MM.1S (cell line): ENCODE measurements at regions not wholly inside any gene's neighbourhood (a gene's known extent, or its start where the extent isn't known, plus 50 kb on each side); places are given as distances from the start of the nearest gene placed in this dataset.

Source experiments
- DNase-seq: peaks from one replicate; pipeline ENCODE4 v3.0.0-alpha.2; 2015
- H2AFZ ChIP-seq: fragments of 300-600 bp; sonication (generic); 2 replicates; pipeline ENCODE4 v1.6.0; 2016; ENCODE audit warnings: antibody characterized with exemption, low read length
- H3F3A ChIP-seq: fragments of 300-600 bp; sonication (generic); 2 replicates; pipeline ENCODE4 v1.6.1; 2016; ENCODE audit warnings: mild to moderate bottlenecking, antibody characterized with exemption, low read length, moderate library complexity, mixed read lengths; ENCODE audit not compliant: insufficient read depth
- H3K27ac ChIP-seq: fragments of 300-600 bp; sonication (generic); 2 replicates; pipeline ENCODE4 v1.5.1; 2016; ENCODE audit warnings: mild to moderate bottlenecking, low read length
- H3K27me3 ChIP-seq: fragments of 300-600 bp; sonication (generic); replicated peaks from 2 replicates; pipeline ENCODE4 v1.6.0; 2016; ENCODE audit warnings: low read length; ENCODE audit not compliant: insufficient read depth
- H3K36me3 ChIP-seq: fragments of 300-600 bp; sonication (generic); replicated peaks from 2 replicates; pipeline ENCODE4 v1.6.1; 2016; ENCODE audit warnings: mild to moderate bottlenecking, low read length, mixed read lengths; ENCODE audit not compliant: insufficient read depth
- H3K4me1 ChIP-seq: fragments of 300-600 bp; sonication (generic); 2 replicates; pipeline ENCODE4 v1.6.1; 2016; ENCODE audit warnings: low read length, mixed read lengths
- H3K4me2 ChIP-seq: fragments of 300-600 bp; sonication (generic); 2 replicates; pipeline ENCODE4 v1.6.0; 2016; ENCODE audit warnings: low read depth, low read length
- H3K4me3 ChIP-seq: fragments of 300-600 bp; sonication (generic); 2 replicates; pipeline ENCODE4 v1.5.1; 2016; ENCODE audit warnings: low read length, mixed read lengths
- H3K79me2 ChIP-seq: fragments of 300-600 bp; sonication (generic); 2 replicates; pipeline ENCODE4 v1.6.1; 2016; ENCODE audit warnings: mixed run types, low read length, mixed read lengths
- H3K9ac ChIP-seq: fragments of 300-600 bp; sonication (generic); 2 replicates; pipeline ENCODE4 v1.6.1; 2016; ENCODE audit warnings: low read length, mixed read lengths
- H3K9me2 ChIP-seq: fragments of 300-600 bp; sonication (generic); replicated peaks from 2 replicates; pipeline ENCODE4 v1.6.1; 2016; ENCODE audit warnings: mild to moderate bottlenecking, low read length, mixed read lengths; ENCODE audit not compliant: insufficient read depth
- H3K9me3 ChIP-seq: fragments of 300-600 bp; sonication (generic); replicated peaks from 2 replicates; pipeline ENCODE4 v1.6.1; 2016; ENCODE audit warnings: mild to moderate bottlenecking, low read length, mixed read lengths; ENCODE audit not compliant: insufficient read depth
- H4K20me1 ChIP-seq: fragments of 300-600 bp; sonication (generic); 2 replicates; pipeline ENCODE4 v1.6.1; 2016; ENCODE audit warnings: mild to moderate bottlenecking, low read length, moderate library complexity, mixed read lengths; ENCODE audit not compliant: insufficient read depth
- CTCF ChIP-seq: fragments of 300-600 bp; sonication (generic); IDR thresholded peaks from 2 replicates; pipeline ENCODE4 v1.5.1; 2016; ENCODE audit warnings: antibody characterized with exemption, low read length, mixed read lengths
- EZH2 ChIP-seq: fragments of 300-600 bp; sonication (generic); optimal IDR thresholded peaks from 2 replicates; pipeline ENCODE3; 2017; ENCODE audit warnings: low read depth, mild to moderate bottlenecking, antibody characterized with exemption, low read length, mixed read lengths
- EZH2phosphoT487 ChIP-seq: fragments of 300-600 bp; sonication (generic); IDR thresholded peaks from 2 replicates; pipeline ENCODE4 v1.6.1; 2018; ENCODE audit warnings: antibody characterized with exemption, low read length

GRCh38 chr3:34005886-34006285, 207.5 kb downstream of the PDCD6IP start:
- no peaks in the 10 kb centered on the region for H3K79me2 ChIP-seq
- TF ChIP-seq EZH2 (no peak), EZH2phosphoT487 (no peak), CTCF (no peak)
- no peaks in the 10 kb centered on the region for H3K9me2 ChIP-seq
- no peak overlapping the region for H3K9ac ChIP-seq
- H2AFZ ChIP-seq: no peak overlapping the region
- no peak overlapping the region for H3K4me2 ChIP-seq
- no peaks in the 10 kb centered on the region for H4K20me1 ChIP-seq
- DNase-seq: no peak
- no peaks in the 10 kb centered on the region for H3K4me1 ChIP-seq
- no peaks in the 10 kb centered on the region for H3K27me3 ChIP-seq
- H3F3A ChIP-seq: no peaks in the 10 kb centered on the region
- no peak overlapping the region for H3K4me3 ChIP-seq
- no peak overlapping the region for H3K27ac ChIP-seq
- no peaks in the 10 kb centered on the region for H3K36me3 ChIP-seq
- no peaks in the 10 kb centered on the region for H3K9me3 ChIP-seq

DNA sequence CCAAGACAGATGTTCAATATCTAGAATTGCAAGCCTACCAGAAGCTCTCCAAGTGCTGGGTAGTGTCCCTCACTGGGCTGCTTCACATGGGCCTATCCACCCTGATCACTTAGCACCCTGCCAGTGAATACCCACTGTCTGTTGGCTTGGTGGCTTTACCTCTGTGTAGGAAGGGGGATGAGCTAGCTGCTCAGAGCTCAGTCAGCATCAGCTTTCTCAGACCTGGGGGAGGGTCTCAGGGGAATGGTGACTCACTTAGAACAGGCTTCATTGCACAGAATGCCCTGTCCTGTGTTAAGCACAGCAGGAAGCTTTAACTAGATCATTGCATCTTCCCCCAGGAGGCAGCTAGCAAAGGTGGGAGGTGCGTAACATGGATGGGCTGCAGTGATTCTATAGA, 209.8 kb downstream of the PDCD6IP start:
- no peak overlapping the region for H3K9ac ChIP-seq
- DNase-seq: no peak
- no peaks in the 10 kb centered on the region for H4K20me1 ChIP-seq
- no peak overlapping the region for H3K4me2 ChIP-seq
- no peaks in the 10 kb centered on the region for H3K9me2 ChIP-seq
- H3K4me3 ChIP-seq: no peak overlapping the region
- no peaks in the 10 kb centered on the region for H3F3A ChIP-seq
- TF ChIP-seq EZH2: no peak
- TF ChIP-seq EZH2phosphoT487: no peak
- TF ChIP-seq CTCF: no peak
- no peak overlapping the region for H2AFZ ChIP-seq
- H3K9me3 ChIP-seq: no peaks in the 10 kb centered on the region
- H3K36me3 ChIP-seq: no peaks in the 10 kb centered on the region
- no peaks in the 10 kb centered on the region for H3K79me2 ChIP-seq
- H3K27me3 ChIP-seq: no peaks in the 10 kb centered on the region
- H3K27ac ChIP-seq: no peak overlapping the region
- H3K4me1 ChIP-seq: peaks cover 4% of the 10 kb centered on the region; the same call in 1 of the 2 replicates

- no peaks in the 10 kb centered on the region for H3K36me3 ChIP-seq
- H3K4me2 ChIP-seq: no peak overlapping the region
- H3K4me3 ChIP-seq: no peak overlapping the region
- no peaks in the 10 kb centered on the region for H4K20me1 ChIP-seq
- H3K4me1 ChIP-seq: peaks cover 4% of the 10 kb centered on the region; the same call in 1 of the 2 replicates
- H3K9me2 ChIP-seq: no peaks in the 10 kb centered on the region
- H3K9me3 ChIP-seq: no peaks in the 10 kb centered on the region
- no peak for TF ChIP-seq EZH2
- no peak for TF ChIP-seq EZH2phosphoT487
- TF ChIP-seq CTCF: no peak
- H3K9ac ChIP-seq: no peak overlapping the region
- no peak for DNase-seq
- H3K79me2 ChIP-seq: no peaks in the 10 kb centered on the region
- no peaks in the 10 kb centered on the region for H3K27me3 ChIP-seq
- H3F3A ChIP-seq: no peaks in the 10 kb centered on the region
- no peak overlapping the region for H2AFZ ChIP-seq
- no peak overlapping the region for H3K27ac ChIP-seq
Observed at GRCh38 chr3:34008836-34009809, 210.7 kb downstream of the PDCD6IP start.
